Neural crest cell (in vitro differentiated cells): ENCODE measurements at regions not wholly inside any gene's neighbourhood (a gene's known extent, or its start where the extent isn't known, plus 50 kb on each side); places are given as distances from the start of the nearest gene placed in this dataset.
A peak's percentile ranks its signal among the peaks of the same experiment; 100 is the strongest.

Source experiments
- DNase-seq: peaks from one replicate; pipeline ENCODE4 v3.0.0; 2021; ENCODE audit warnings: low read depth, mixed read lengths, low spot score
- H3K27ac Mint-ChIP-seq: one replicate; pipeline ENCODE4 v1.8.0; 2021; ENCODE audit warnings: mild to moderate bottlenecking, mixed read lengths; ENCODE audit not compliant: unreplicated experiment
- H3K27me3 Mint-ChIP-seq: 2 replicates; pipeline ENCODE4 v1.8.0; 2021; ENCODE audit warnings: low read depth, mild to moderate bottlenecking, mixed read lengths
- H3K36me3 Mint-ChIP-seq: 2 replicates; pipeline ENCODE4 v1.8.0; 2021; ENCODE audit warnings: low read depth, mild to moderate bottlenecking, mixed read lengths
- H3K4me1 Mint-ChIP-seq: 2 replicates; pipeline ENCODE4 v1.8.0; 2021; ENCODE audit warnings: mixed read lengths
- H3K4me3 Mint-ChIP-seq: one replicate; pipeline ENCODE4 v1.8.0; 2021; ENCODE audit warnings: mild to moderate bottlenecking, mixed read lengths
- H3K9me3 Mint-ChIP-seq: 2 replicates; pipeline ENCODE4 v1.8.0; 2021; ENCODE audit warnings: mixed read lengths
- TF ChIP-seq, protein P1 (sequence below): fragments of 200-600 bp; sonication (generic); conservative IDR thresholded peaks from 2 replicates; pipeline ENCODE4 v1.5.0; 2021; ENCODE audit warnings: antibody characterized with exemption, mild to moderate bottlenecking

DNA sequence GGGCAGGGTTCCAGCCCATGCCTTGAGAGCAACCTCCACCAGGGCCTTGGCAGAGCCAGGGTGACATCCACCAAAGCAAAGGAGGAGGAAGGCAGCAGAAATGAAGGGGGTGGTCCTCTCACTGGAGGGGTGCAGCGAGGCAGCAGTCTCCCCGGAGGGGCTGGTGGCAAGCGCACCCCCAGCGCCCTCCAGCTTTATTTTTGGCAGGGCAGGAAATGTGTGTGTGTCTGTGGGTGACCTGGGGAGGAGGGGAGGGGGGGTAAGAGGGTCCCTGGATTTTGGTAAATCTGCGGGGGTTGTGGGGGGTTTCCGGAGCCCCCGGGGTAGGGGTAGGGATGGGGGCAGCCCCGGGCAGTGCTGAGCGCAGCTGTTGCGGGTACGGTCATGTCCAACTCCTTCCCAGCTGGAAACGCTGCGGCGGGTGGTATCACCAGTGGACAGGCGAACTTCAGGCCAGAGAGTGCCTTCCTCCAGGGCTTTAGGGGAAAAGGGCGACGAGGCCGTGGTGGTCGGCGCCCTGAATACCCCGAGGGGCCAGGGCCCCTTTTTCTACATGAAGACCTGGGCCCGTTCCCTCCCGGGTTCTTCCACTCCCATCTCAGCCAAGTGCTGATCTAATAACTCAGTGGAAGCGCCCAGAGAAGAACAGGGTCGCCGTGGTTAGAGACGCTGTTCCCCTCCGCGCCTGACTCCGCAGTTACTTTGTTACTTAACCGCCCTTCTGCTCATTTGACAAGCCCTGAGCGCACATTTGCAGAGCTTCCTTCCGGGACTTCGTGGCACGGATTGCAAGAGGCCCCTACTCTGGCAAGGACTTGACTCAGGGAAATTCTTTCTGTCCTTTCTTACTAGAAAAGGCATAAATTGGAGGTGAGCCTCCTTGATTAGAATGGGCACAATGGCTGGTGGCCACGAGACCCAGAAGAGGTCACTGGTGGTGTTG lies 55.2 kb downstream of the FOS start:
- Mint-ChIP-seq H3K9me3 (peaks cover 2% of the 10 kb centered on the region), H3K4me1 (peaks cover 20% of the 10 kb centered on the region), H3K4me3 (no peak overlapping the region), H3K36me3 (peaks cover 4% of the 10 kb centered on the region), H3K27ac (peak overlapping the region; percentile 22), H3K27me3 (no peaks in the 10 kb centered on the region)
- TF ChIP-seq, protein P1, sequence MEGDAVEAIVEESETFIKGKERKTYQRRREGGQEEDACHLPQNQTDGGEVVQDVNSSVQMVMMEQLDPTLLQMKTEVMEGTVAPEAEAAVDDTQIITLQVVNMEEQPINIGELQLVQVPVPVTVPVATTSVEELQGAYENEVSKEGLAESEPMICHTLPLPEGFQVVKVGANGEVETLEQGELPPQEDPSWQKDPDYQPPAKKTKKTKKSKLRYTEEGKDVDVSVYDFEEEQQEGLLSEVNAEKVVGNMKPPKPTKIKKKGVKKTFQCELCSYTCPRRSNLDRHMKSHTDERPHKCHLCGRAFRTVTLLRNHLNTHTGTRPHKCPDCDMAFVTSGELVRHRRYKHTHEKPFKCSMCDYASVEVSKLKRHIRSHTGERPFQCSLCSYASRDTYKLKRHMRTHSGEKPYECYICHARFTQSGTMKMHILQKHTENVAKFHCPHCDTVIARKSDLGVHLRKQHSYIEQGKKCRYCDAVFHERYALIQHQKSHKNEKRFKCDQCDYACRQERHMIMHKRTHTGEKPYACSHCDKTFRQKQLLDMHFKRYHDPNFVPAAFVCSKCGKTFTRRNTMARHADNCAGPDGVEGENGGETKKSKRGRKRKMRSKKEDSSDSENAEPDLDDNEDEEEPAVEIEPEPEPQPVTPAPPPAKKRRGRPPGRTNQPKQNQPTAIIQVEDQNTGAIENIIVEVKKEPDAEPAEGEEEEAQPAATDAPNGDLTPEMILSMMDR = no peak
- DNase-seq = no peak

DNA sequence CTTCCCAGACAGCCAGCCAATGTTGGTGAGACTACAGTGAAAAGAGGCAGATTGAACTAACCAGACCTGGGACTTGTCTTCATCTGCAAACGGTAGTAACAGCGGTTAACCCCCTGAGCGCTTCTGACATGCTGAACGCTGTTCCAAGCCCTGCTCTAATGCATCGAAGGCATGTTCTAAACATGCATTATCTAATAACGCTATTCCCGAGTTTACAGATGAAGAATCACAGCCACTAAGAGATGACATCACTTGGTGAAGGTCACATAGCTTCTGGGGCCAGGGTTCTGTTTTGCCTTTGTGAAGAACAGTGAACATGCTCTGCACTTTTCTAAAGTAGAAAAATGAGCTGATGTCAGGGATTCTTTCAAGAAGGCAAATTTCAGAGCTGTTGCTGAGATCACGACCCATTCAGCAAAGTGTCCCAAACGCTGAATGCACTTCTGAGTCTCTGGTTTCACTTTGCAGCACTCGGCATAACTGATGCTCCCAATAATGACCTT lies 56.0 kb downstream of the FOS start:
- H3K4me1 Mint-ChIP-seq = peaks cover 20% of the 10 kb centered on the region
- no peak for DNase-seq
- H3K9me3 Mint-ChIP-seq = peaks cover 2% of the 10 kb centered on the region
- no peaks in the 10 kb centered on the region for H3K27me3 Mint-ChIP-seq
- TF ChIP-seq, protein P1 = no peak
- H3K4me3 Mint-ChIP-seq = no peak overlapping the region
- H3K27ac Mint-ChIP-seq = peak overlapping the region; percentile 22
- peaks cover 4% of the 10 kb centered on the region for H3K36me3 Mint-ChIP-seq

DNA sequence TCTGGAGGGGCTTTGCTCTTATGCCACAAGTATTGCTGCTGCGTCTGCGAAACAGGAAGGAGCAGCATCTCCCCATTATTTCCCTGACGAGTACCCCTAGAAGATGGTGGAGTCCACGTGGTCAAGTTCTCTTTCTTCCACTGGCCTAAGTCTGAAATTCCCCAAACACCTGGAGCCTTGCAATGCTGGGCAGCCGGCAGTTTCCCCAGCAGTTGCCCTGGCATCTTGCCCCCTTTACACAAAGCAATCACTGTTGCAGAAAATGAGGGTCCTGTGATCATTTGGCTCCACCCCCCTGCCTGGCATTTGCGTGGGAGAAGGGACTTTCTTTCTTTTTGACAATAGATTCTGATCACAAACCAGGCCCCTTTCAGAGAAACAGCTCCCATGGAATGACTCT lies 56.9 kb downstream of the FOS start:
- Mint-ChIP-seq H3K27me3 (no peaks in the 10 kb centered on the region), H3K9me3 (peaks cover 2% of the 10 kb centered on the region), H3K27ac (peak overlapping the region; percentile 22), H3K4me1 (peaks cover 20% of the 10 kb centered on the region), H3K4me3 (no peak overlapping the region), H3K36me3 (peaks cover 4% of the 10 kb centered on the region)
- TF ChIP-seq, protein P1 = no peak
- no peak for DNase-seq

DNA sequence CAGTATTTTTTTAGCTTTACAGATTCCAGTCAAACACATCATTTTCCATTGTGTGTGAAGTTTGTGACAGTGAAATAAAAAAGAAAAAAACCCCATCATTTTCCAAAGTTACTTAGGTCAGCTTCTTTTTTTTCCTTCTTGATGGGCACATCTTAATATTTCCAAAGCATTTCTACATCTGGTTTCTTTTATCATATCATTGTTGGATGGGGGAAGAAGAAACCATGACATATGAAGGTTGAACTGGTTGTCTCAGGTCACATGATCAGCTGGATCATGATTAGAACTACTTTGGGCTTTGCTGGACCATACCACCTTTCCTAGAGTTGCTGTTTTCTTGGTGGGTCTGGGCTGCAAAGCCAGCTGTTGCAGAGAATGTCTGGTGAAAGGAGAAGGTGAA lies 59.8 kb downstream of the FOS start:
- TF ChIP-seq, protein P1 = no peak
- Mint-ChIP-seq H3K36me3 (peaks cover 4% of the 10 kb centered on the region), H3K27me3 (peaks cover 6% of the 10 kb centered on the region), H3K4me3 (no peak overlapping the region), H3K4me1 (peaks cover 20% of the 10 kb centered on the region), H3K27ac (no peak overlapping the region), H3K9me3 (peaks cover 3% of the 10 kb centered on the region)
- no peak for DNase-seq

DNA sequence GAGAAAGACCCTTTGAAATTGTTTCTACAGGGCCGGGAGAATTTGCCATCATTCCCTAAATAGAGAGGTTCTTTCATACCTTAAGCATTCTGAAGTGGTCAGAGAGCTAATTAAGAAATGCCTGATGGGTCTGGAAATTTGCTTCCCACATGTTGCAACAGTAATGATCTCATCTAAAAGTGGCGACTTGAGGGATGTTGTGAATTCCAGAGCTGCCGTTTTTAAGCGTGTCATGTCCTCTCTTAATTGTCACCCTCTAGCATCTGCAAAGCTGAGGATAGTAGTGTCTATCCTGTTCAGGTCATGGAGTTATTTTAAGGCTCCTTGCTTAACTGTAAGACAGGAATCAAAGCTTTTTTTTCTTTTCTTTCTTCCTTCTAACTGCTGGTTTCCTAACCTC lies 60.4 kb downstream of the FOS start:
- H3K27ac Mint-ChIP-seq = no peak overlapping the region
- TF ChIP-seq, protein P1 = no peak

More for the DNA sequence above, 60.4 kb downstream of the FOS start:
- Mint-ChIP-seq H3K27me3 (peaks cover 8% of the 10 kb centered on the region), H3K9me3 (peaks cover 4% of the 10 kb centered on the region), H3K36me3 (peaks cover 4% of the 10 kb centered on the region), H3K4me3 (no peak overlapping the region), H3K4me1 (peaks cover 20% of the 10 kb centered on the region)
- DNase-seq = no peak
